ENCODE measurements at regions not wholly inside any gene's neighbourhood (a gene's known extent, or its start where the extent isn't known, plus 50 kb on each side); places are given as distances from the start of the nearest gene placed in this dataset.

DNA sequence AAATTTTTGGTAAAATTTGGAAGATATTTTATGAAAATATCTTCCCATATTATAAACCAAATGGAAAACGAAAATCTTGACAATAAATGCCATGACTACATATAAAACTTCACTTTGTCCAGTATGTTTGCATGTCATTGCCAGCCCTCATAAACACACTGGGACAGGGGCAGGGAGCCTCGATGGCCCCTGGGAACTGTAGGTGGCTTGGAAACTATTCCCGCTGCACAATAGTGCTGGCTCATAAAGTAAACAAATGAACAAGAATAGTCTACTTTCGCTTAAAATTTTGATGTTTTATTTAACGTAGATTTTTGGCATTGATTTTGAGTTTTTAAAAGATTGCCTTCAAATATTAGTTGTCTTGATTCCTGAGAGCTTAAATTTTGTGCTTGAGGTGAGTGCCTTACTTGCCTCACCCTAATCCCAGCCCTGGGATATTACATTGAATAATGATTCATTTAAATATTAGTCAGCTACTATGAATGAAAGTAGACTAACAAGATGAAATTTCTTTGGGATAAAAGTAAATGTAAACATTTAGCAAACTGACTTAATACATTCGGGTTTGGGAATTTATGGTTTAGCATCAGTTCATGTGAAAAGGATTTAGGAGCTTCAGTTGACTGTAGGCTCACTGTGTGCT, 74.0 kb upstream of the PKP2 start:
- TF ChIP-seq, protein P1, sequence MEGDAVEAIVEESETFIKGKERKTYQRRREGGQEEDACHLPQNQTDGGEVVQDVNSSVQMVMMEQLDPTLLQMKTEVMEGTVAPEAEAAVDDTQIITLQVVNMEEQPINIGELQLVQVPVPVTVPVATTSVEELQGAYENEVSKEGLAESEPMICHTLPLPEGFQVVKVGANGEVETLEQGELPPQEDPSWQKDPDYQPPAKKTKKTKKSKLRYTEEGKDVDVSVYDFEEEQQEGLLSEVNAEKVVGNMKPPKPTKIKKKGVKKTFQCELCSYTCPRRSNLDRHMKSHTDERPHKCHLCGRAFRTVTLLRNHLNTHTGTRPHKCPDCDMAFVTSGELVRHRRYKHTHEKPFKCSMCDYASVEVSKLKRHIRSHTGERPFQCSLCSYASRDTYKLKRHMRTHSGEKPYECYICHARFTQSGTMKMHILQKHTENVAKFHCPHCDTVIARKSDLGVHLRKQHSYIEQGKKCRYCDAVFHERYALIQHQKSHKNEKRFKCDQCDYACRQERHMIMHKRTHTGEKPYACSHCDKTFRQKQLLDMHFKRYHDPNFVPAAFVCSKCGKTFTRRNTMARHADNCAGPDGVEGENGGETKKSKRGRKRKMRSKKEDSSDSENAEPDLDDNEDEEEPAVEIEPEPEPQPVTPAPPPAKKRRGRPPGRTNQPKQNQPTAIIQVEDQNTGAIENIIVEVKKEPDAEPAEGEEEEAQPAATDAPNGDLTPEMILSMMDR (IDR thresholded peaks at IDR 0.05; ENCODE audit: poor library complexity), result no peak
- TF ChIP-seq EZH2phosphoT487 (IDR thresholded peaks at IDR 0.05; ENCODE audit: low read depth, severe bottlenecking, unreplicated experiment) (no peak), EZH2 (IDR thresholded peaks at IDR 0.05; ENCODE audit: borderline replicate concordance) (no peak)

All from hepatocyte (in vitro differentiated cells).